Activated CD4-positive, alpha-beta memory T cell treated with anti-CD3 and anti-CD28 coated beads, Interleukin-2, amount 10 ng/mL, durations not matched to agents 7 days and 5 days (primary cell): ENCODE measurements at regions not wholly inside any gene's neighbourhood (a gene's known extent, or its start where the extent isn't known, plus 50 kb on each side); places are given as distances from the start of the nearest gene placed in this dataset.

Experiments
- CTCF ChIA-PET: fragments of 350-600 bp; sonication (Branson Sonifier 250); formaldehyde crosslinking; loops from one replicate; lab custom pipeline; 2021; ENCODE audit warnings: antibody characterized with exemption, inconsistent platforms; lab: Charles Lee
- POLR2A ChIA-PET: fragments of 350-600 bp; sonication (Branson Sonifier 250); formaldehyde crosslinking; loops from one replicate; lab custom pipeline; 2021; ENCODE audit warnings: antibody characterized with exemption; lab: Charles Lee
- DNase-seq: peaks from one replicate; pipeline ENCODE4 v3.0.0-alpha.2; 2020
- H3K27ac Mint-ChIP-seq: one replicate; pipeline ENCODE4 v1.8.0; 2021; ENCODE audit warnings: mild to moderate bottlenecking, mixed read lengths
- H3K27me3 Mint-ChIP-seq: one replicate; pipeline ENCODE4 v1.8.0; 2021; ENCODE audit warnings: mixed read lengths
- H3K36me3 Mint-ChIP-seq: one replicate; pipeline ENCODE4 v1.8.0; 2021; ENCODE audit warnings: low read depth, mixed read lengths
- H3K4me1 Mint-ChIP-seq: one replicate; pipeline ENCODE4 v1.8.0; 2021; ENCODE audit warnings: mixed read lengths
- H3K4me3 Mint-ChIP-seq: one replicate; pipeline ENCODE4 v1.8.0; 2021; ENCODE audit warnings: mild to moderate bottlenecking, mixed read lengths
- H3K9me3 Mint-ChIP-seq: one replicate; pipeline ENCODE4 v1.8.0; 2021; ENCODE audit warnings: mixed read lengths

DNA sequence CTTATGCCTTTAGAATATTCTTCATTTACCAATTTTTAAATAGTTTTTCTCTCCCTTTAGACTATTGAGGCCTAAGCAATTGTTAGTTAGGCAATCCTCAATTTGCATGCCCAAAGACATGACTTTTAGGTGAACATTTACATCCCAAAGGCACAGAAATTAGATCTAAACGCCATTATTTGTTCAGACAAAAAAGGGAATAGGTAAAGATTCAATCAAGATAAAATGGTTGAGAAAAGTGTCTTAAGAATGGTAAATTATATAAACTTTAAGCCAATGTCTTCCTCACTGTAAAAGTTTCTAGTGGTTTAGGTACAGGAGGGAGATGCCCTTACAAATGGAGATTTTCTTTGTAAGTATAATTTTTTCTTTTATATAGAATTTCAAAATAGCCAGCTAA lies 50.2 kb upstream of the MME start:
- CTCF ChIA-PET, result no interaction called here
- Mint-ChIP-seq H3K36me3 (no peaks in the 10 kb centered on the region), H3K27ac (no peak overlapping the region), H3K27me3 (no peaks in the 10 kb centered on the region), H3K4me3 (no peak overlapping the region), H3K4me1 (no peaks in the 10 kb centered on the region), H3K9me3 (peaks cover 2% of the 10 kb centered on the region)
- POLR2A ChIA-PET, result no interaction called here
- DNase-seq, result no peak

- POLR2A ChIA-PET, result no interaction called here
- H3K4me1 Mint-ChIP-seq, result no peaks in the 10 kb centered on the region
- H3K27me3 Mint-ChIP-seq, result no peaks in the 10 kb centered on the region
- DNase-seq, result no peak
- no peak overlapping the region for H3K27ac Mint-ChIP-seq
- H3K36me3 Mint-ChIP-seq, result no peaks in the 10 kb centered on the region
- H3K9me3 Mint-ChIP-seq, result peaks cover 2% of the 10 kb centered on the region
- CTCF ChIA-PET, result no interaction called here
- H3K4me3 Mint-ChIP-seq, result no peak overlapping the region
Observed at GRCh38 chr3:155026999-155027591, 53.0 kb upstream of the MME start.

DNA sequence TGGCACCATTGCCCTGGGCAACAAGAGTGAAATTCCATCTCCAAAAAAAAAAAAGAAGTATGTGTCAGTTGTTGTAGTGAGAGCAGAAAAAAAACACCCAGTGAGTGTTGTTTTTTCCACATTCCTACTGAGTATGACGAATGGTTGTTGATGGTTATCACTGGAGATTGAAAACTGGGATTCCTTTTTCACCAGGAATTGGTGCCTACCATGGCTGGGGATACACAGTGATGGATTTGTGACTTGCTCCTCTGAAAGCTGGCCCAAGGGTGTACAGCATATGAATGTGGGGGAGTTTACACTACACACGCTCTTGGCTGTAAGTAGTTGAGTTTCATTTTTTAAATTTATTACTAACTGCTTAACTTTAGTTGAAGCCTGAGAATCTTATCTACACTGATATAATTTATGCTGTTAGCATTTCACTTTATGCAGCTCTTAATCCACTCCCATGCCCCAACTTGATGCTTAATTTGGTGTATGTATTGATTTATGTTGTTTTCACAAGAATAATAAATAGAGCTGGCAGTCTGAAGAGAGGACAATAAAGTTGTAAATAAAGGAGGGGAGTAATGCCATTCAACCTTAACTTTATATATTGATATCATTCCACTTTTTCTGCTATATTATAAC lies 56.0 kb upstream of the MME start:
- no peaks in the 10 kb centered on the region for H3K36me3 Mint-ChIP-seq
- H3K4me3 Mint-ChIP-seq, result no peak overlapping the region
- H3K27ac Mint-ChIP-seq, result no peak overlapping the region
- ChIA-PET CTCF (no interaction called here), POLR2A (no interaction called here)
- peaks cover 2% of the 10 kb centered on the region for H3K9me3 Mint-ChIP-seq
- DNase-seq, result no peak
- no peaks in the 10 kb centered on the region for H3K27me3 Mint-ChIP-seq
- H3K4me1 Mint-ChIP-seq, result no peaks in the 10 kb centered on the region

DNA sequence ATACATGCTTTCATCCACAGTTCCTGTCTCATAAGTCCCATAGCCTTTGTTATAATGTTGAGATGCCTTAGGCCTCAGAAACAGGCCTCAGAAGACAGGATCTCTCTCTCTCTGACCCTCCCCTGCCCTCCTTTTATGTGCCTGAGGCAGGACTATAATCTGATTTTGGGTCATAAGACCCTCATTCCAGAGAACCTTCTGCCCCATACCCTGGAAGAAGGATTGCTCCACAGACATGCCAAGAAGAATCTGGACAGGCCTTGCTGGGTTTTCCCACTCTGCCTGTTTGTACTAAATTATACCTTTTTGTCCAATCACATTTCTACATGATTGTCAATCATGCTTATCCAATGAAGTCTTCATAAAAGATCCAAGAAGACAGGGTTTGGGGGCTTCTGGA lies 57.2 kb upstream of the MME start:
- POLR2A ChIA-PET, result no interaction called here
- H3K36me3 Mint-ChIP-seq, result no peaks in the 10 kb centered on the region
- CTCF ChIA-PET, result no interaction called here
- DNase-seq, result no peak
- no peaks in the 10 kb centered on the region for H3K9me3 Mint-ChIP-seq
- H3K27ac Mint-ChIP-seq, result no peak overlapping the region
- no peak overlapping the region for H3K4me3 Mint-ChIP-seq
- no peaks in the 10 kb centered on the region for H3K27me3 Mint-ChIP-seq
- H3K4me1 Mint-ChIP-seq, result no peaks in the 10 kb centered on the region

- Mint-ChIP-seq H3K27me3 (no peaks in the 10 kb centered on the region), H3K27ac (no peak overlapping the region), H3K9me3 (no peaks in the 10 kb centered on the region), H3K4me3 (no peak overlapping the region), H3K4me1 (no peaks in the 10 kb centered on the region), H3K36me3 (no peaks in the 10 kb centered on the region)
- no peak for DNase-seq
- ChIA-PET POLR2A (no interaction called here), CTCF (no interaction called here)
Observed at GRCh38 chr3:155019575-155019974, 60.5 kb upstream of the MME start.

GRCh38 chr3:155018621-155019330 lies 61.3 kb upstream of the MME start:
- Mint-ChIP-seq H3K36me3 (no peaks in the 10 kb centered on the region), H3K27me3 (no peaks in the 10 kb centered on the region), H3K9me3 (no peaks in the 10 kb centered on the region), H3K4me1 (no peaks in the 10 kb centered on the region), H3K27ac (no peak overlapping the region), H3K4me3 (no peak overlapping the region)
- ChIA-PET POLR2A (no interaction called here), CTCF (no interaction called here)
- DNase-seq, result no peak

- Mint-ChIP-seq H3K4me1 (no peaks in the 10 kb centered on the region), H3K27me3 (no peaks in the 10 kb centered on the region), H3K9me3 (peaks cover 7% of the 10 kb centered on the region), H3K36me3 (no peaks in the 10 kb centered on the region), H3K27ac (no peak overlapping the region), H3K4me3 (no peak overlapping the region)
- ChIA-PET CTCF (no interaction called here), POLR2A (no interaction called here)
- DNase-seq, result no peak
Observed at GRCh38 chr3:155015776-155016436, 64.2 kb upstream of the MME start.

- Mint-ChIP-seq H3K27ac (no peak overlapping the region), H3K4me3 (no peak overlapping the region), H3K27me3 (no peaks in the 10 kb centered on the region), H3K4me1 (no peaks in the 10 kb centered on the region), H3K9me3 (peaks cover 7% of the 10 kb centered on the region), H3K36me3 (no peaks in the 10 kb centered on the region)
- ChIA-PET CTCF (no interaction called here), POLR2A (no interaction called here)
- DNase-seq, result no peak
Observed at GRCh38 chr3:155014953-155015352, 65.2 kb upstream of the MME start.

- CTCF ChIA-PET, result no interaction called here
- DNase-seq, result no peak
- POLR2A ChIA-PET, result no interaction called here
- peaks cover 7% of the 10 kb centered on the region for H3K9me3 Mint-ChIP-seq
- no peak overlapping the region for H3K4me3 Mint-ChIP-seq
- H3K4me1 Mint-ChIP-seq, result no peaks in the 10 kb centered on the region
- H3K36me3 Mint-ChIP-seq, result no peaks in the 10 kb centered on the region
- no peak overlapping the region for H3K27ac Mint-ChIP-seq
- H3K27me3 Mint-ChIP-seq, result no peaks in the 10 kb centered on the region
Observed at GRCh38 chr3:155013427-155013826, 66.7 kb upstream of the MME start.

- no peaks in the 10 kb centered on the region for H3K27me3 Mint-ChIP-seq
- CTCF ChIA-PET, result no interaction called here
- peaks cover 7% of the 10 kb centered on the region for H3K9me3 Mint-ChIP-seq
- H3K27ac Mint-ChIP-seq, result no peak overlapping the region
- no peaks in the 10 kb centered on the region for H3K36me3 Mint-ChIP-seq
- no peaks in the 10 kb centered on the region for H3K4me1 Mint-ChIP-seq
- H3K4me3 Mint-ChIP-seq, result no peak overlapping the region
- no peak for DNase-seq
- POLR2A ChIA-PET, result no interaction called here
Observed at GRCh38 chr3:155012584-155012983, 67.5 kb upstream of the MME start.

DNA sequence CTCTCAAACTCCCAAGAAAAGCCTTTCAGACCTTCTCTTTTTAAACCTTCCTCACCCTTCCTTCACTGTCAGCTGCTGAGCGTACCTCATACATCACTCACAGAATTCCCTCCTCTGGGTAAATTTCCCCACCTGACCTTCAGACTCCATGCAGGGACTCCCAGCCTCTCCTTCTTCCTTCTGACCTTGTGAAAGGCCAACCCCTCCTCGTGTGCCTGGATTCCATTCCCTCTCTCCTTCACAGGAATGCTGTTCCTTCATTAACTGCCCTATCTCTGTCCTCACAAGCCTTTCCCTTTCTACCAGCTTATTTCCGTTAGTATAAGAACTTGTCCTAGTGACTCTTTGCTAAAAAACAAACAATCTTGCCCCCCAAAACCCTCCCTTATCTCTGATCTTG lies 69.7 kb upstream of the MME start:
- Mint-ChIP-seq H3K4me3 (no peak overlapping the region), H3K4me1 (no peaks in the 10 kb centered on the region), H3K36me3 (no peaks in the 10 kb centered on the region), H3K27ac (no peak overlapping the region), H3K9me3 (peaks cover 7% of the 10 kb centered on the region), H3K27me3 (no peaks in the 10 kb centered on the region)
- ChIA-PET CTCF (no interaction called here), POLR2A (no interaction called here)
- DNase-seq, result no peak

DNA sequence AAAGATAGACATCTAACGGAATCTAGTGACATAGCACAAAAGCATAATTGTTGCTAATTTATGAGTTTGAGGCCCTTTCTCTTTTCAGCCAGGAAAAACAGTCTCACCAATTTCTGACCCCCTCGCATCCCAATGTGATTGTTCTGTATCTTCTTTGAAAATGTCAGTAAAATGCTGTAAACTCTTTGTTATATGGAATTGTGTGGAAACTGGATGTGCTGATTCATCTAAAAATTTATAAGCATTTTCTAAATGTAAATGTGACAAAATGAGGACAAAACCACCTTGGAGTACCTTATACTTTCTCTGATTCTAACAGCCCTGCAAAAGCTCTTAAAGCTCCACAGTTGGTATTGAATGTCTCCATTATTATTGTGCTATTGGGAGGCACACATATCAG lies 70.9 kb upstream of the MME start:
- H3K27me3 Mint-ChIP-seq, result no peaks in the 10 kb centered on the region
- peaks cover 7% of the 10 kb centered on the region for H3K9me3 Mint-ChIP-seq
- POLR2A ChIA-PET, result no interaction called here
- H3K4me1 Mint-ChIP-seq, result no peaks in the 10 kb centered on the region
- H3K4me3 Mint-ChIP-seq, result no peak overlapping the region
- no peaks in the 10 kb centered on the region for H3K36me3 Mint-ChIP-seq
- H3K27ac Mint-ChIP-seq, result no peak overlapping the region
- CTCF ChIA-PET, result no interaction called here
- no peak for DNase-seq

GRCh38 chr3:155007729-155008128 lies 72.4 kb upstream of the MME start:
- Mint-ChIP-seq H3K9me3 (peaks cover 2% of the 10 kb centered on the region), H3K4me3 (no peak overlapping the region), H3K4me1 (no peaks in the 10 kb centered on the region), H3K27ac (no peak overlapping the region), H3K36me3 (no peaks in the 10 kb centered on the region), H3K27me3 (no peaks in the 10 kb centered on the region)
- no peak for DNase-seq
- CTCF ChIA-PET, result no interaction called here
- POLR2A ChIA-PET, result no interaction called here
